Calu3 (cell line): ENCODE measurements at regions not wholly inside any gene's neighbourhood (a gene's known extent, or its start where the extent isn't known, plus 50 kb on each side); places are given as distances from the start of the nearest gene placed in this dataset.

Experiments
- BruUV-seq: library from RNA; stranded (reverse); fragments of 400-500 nt; replicated peaks from 2 replicates; lab custom pipeline; 2021; lab: Mats Ljungman, UMichigan
- CTCF ChIA-PET: fragments of 300-600 bp; sonication (Branson Sonifier 250); formaldehyde crosslinking; loops from one replicate; lab custom pipeline; 2022; ENCODE audit warnings: antibody characterized with exemption; lab: Charles Lee
- DNase-seq: peaks from one replicate; pipeline ENCODE4 v3.0.0; 2022
- H3K27ac Mint-ChIP-seq: one replicate; pipeline ENCODE4 v1.8.0; 2022; ENCODE audit warnings: mixed read lengths; ENCODE audit not compliant: unreplicated experiment
- H3K27me3 Mint-ChIP-seq: one replicate; pipeline ENCODE4 v1.8.0; 2022; ENCODE audit warnings: mixed read lengths; ENCODE audit not compliant: unreplicated experiment
- H3K36me3 Mint-ChIP-seq: one replicate; pipeline ENCODE4 v1.8.0; 2022; ENCODE audit warnings: mild to moderate bottlenecking, moderate library complexity, mixed read lengths; ENCODE audit not compliant: insufficient read depth, unreplicated experiment
- H3K4me1 Mint-ChIP-seq: one replicate; pipeline ENCODE4 v1.8.0; 2022; ENCODE audit warnings: mild to moderate bottlenecking, low read depth, mixed read lengths; ENCODE audit not compliant: unreplicated experiment
- H3K4me3 Mint-ChIP-seq: one replicate; pipeline ENCODE4 v1.8.0; 2022; ENCODE audit warnings: mild to moderate bottlenecking, low read depth, moderate library complexity, mixed read lengths; ENCODE audit not compliant: unreplicated experiment
- H3K9me3 Mint-ChIP-seq: one replicate; pipeline ENCODE4 v1.8.0; 2022; ENCODE audit warnings: low read depth, mixed read lengths; ENCODE audit not compliant: unreplicated experiment
- CTCF ChIP-seq: fragments of 200-600 bp; IDR thresholded peaks from one replicate; pipeline ENCODE4 v1.8.0; 2022; ENCODE audit warnings: antibody characterized with exemption; ENCODE audit not compliant: unreplicated experiment
- intact Hi-C: fragments of 100-400 bp; cut with micrococcal nuclease; formaldehyde crosslinking; loops from one replicate; pipeline ENCODE4 v1.10.0; 2022; ENCODE audit not compliant: unreplicated experiment

GRCh38 chr17:11109106-11109505 is 131.9 kb upstream of the SHISA6 start:
- CTCF ChIA-PET: no interaction called here
- no peak for DNase-seq
- BruUV-seq: no TSS peak
- H3K9me3 Mint-ChIP-seq: peaks cover 4% of the 10 kb centered on the region
- H3K4me3 Mint-ChIP-seq: no peak overlapping the region
- intact Hi-C loops: no loop called here
- H3K4me1 Mint-ChIP-seq: no peaks in the 10 kb centered on the region
- H3K27me3 Mint-ChIP-seq: no peaks in the 10 kb centered on the region
- no peak for TF ChIP-seq CTCF
- H3K36me3 Mint-ChIP-seq: no peaks in the 10 kb centered on the region
- H3K27ac Mint-ChIP-seq: no peak overlapping the region

GRCh38 chr17:11105141-11105540 is 135.9 kb upstream of the SHISA6 start:
- Mint-ChIP-seq H3K9me3 (peaks cover 11% of the 10 kb centered on the region), H3K4me3 (no peak overlapping the region), H3K27me3 (no peaks in the 10 kb centered on the region), H3K4me1 (no peaks in the 10 kb centered on the region), H3K27ac (no peak overlapping the region), H3K36me3 (no peaks in the 10 kb centered on the region)
- DNase-seq: no peak
- TF ChIP-seq CTCF: no peak
- no TSS peak for BruUV-seq
- intact Hi-C loops: no loop called here
- CTCF ChIA-PET: no interaction called here

GRCh38 chr17:11097121-11097520 is 143.9 kb upstream of the SHISA6 start:
- Mint-ChIP-seq H3K9me3 (peaks cover 9% of the 10 kb centered on the region), H3K4me3 (no peak overlapping the region), H3K27me3 (no peaks in the 10 kb centered on the region), H3K27ac (no peak overlapping the region), H3K36me3 (no peaks in the 10 kb centered on the region), H3K4me1 (no peaks in the 10 kb centered on the region)
- no peak for TF ChIP-seq CTCF
- no TSS peak for BruUV-seq
- CTCF ChIA-PET: no interaction called here
- DNase-seq: no peak
- intact Hi-C loops: no loop called here

GRCh38 chr17:11094331-11094730 is 146.7 kb upstream of the SHISA6 start:
- TF ChIP-seq CTCF: no peak
- Mint-ChIP-seq H3K9me3 (peaks cover 2% of the 10 kb centered on the region), H3K27me3 (no peaks in the 10 kb centered on the region), H3K4me1 (no peaks in the 10 kb centered on the region), H3K4me3 (no peak overlapping the region), H3K36me3 (no peaks in the 10 kb centered on the region), H3K27ac (no peak overlapping the region)
- CTCF ChIA-PET: no interaction called here
- no TSS peak for BruUV-seq
- intact Hi-C loops: no loop called here
- DNase-seq: no peak
